Astrocyte of the spinal cord (primary cell): ENCODE measurements at regions not wholly inside any gene's neighbourhood (a gene's known extent, or its start where the extent isn't known, plus 50 kb on each side); places are given as distances from the start of the nearest gene placed in this dataset.

ENCODE experiments used
- DNase-seq: peaks from one replicate; pipeline ENCODE4 v3.0.0; 2011; ENCODE audit warnings: low read depth, low spot score
- H3K4me3 ChIP-seq: 2 replicates; pipeline ENCODE4 v1.5.1; 2011; ENCODE audit warnings: low read depth, mild to moderate bottlenecking, low read length, moderate library complexity
- in situ Hi-C: cut with HindIII; loops from 2 replicates; pipeline ENCODE4 v1.10.0; 2017; ENCODE audit warnings: low sequenced_read_pairs
- TF ChIP-seq, protein P1 (sequence below): IDR thresholded peaks from 2 replicates; pipeline ENCODE4 v1.5.1; 2012; ENCODE audit warnings: low read depth, mild to moderate bottlenecking, low read length, inconsistent platforms

DNA sequence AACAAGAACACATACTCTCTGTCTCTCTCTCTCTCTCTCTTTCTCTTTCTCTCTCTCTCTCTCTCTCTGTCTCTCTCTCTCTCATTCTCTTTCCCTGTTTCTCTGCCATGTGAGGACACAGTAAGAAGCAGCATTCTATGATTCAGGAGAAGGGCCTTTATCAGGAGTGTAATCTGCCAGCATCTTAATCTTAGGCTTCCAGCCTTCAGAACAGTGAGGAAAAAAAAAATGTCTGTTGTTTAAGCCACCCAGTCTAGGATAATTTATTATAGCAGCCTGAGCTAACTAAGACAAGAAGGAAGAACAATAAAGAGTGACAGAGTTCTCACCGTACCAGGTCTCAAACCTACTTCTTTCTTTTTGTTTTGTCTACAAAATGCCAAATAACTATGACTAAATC lies 399.4 kb downstream of the SOCS6 start:
- DNase-seq, result no peak
- no peak overlapping the region for H3K4me3 ChIP-seq
- in situ Hi-C loops, result no loop called here
- TF ChIP-seq, protein P1, sequence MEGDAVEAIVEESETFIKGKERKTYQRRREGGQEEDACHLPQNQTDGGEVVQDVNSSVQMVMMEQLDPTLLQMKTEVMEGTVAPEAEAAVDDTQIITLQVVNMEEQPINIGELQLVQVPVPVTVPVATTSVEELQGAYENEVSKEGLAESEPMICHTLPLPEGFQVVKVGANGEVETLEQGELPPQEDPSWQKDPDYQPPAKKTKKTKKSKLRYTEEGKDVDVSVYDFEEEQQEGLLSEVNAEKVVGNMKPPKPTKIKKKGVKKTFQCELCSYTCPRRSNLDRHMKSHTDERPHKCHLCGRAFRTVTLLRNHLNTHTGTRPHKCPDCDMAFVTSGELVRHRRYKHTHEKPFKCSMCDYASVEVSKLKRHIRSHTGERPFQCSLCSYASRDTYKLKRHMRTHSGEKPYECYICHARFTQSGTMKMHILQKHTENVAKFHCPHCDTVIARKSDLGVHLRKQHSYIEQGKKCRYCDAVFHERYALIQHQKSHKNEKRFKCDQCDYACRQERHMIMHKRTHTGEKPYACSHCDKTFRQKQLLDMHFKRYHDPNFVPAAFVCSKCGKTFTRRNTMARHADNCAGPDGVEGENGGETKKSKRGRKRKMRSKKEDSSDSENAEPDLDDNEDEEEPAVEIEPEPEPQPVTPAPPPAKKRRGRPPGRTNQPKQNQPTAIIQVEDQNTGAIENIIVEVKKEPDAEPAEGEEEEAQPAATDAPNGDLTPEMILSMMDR, result no peak

DNA sequence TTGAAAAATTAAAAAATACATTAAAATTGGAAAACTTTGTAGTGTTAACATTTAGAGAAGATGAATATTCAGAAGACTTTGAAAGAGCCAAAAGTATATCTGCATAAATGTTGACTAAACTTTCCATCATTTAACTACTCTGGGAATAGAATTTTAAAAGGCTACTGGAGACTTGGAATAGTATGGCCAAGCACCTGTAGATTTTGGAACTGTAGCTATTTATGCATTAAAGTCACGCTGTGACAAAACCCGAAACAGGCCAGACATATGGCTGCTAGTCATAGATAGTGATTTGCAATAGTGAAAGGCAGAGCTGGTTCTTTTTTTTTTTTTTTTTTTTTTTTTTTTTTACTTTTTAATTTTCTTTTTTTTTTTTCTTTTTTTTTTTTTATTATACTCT lies 396.0 kb downstream of the SOCS6 start:
- in situ Hi-C loops, result no loop called here
- TF ChIP-seq, protein P1, result no peak
- H3K4me3 ChIP-seq, result no peak overlapping the region
- no peak for DNase-seq

DNA sequence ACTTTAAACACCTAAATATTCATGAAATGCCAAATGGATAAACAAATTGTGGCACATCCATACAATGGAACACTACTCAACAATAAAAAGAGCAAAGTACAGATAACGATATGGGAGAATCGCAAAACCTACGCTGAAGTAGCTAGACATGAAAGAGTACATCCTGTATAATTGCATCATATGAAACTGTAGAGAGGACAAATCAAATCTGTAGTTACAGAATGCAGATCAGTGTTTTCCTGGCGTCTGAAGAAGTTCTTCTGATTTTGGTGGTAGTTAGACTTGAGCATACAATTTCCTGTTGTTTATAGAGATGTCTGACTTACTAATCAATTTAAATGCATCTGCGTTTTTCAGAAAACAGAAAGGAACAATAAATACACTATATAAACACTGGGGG lies 394.4 kb downstream of the SOCS6 start:
- no peak for DNase-seq
- in situ Hi-C loops, result no loop called here
- H3K4me3 ChIP-seq, result no peak overlapping the region
- TF ChIP-seq, protein P1, result no peak

DNA sequence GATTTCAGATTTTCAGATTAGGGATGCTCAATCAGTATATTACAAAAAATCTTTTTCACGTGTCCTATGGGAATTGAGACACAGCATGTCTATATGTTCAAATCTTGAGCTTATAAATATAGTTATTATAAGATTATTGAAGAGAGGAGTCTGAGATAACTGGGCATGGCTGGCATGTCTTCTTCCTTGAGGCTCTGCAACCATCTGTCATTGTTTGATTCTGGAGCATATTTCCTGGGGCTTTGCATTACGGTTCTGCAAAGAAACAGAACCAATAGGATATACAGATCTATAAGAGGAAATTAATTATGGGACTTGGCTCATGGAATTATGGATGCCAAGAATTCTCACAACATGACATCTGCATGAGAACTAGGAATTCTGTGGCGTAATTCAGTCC lies 386.1 kb downstream of the SOCS6 start:
- TF ChIP-seq, protein P1, result no peak
- no peak for DNase-seq
- H3K4me3 ChIP-seq, result no peak overlapping the region
- in situ Hi-C loops, result no loop called here

DNA sequence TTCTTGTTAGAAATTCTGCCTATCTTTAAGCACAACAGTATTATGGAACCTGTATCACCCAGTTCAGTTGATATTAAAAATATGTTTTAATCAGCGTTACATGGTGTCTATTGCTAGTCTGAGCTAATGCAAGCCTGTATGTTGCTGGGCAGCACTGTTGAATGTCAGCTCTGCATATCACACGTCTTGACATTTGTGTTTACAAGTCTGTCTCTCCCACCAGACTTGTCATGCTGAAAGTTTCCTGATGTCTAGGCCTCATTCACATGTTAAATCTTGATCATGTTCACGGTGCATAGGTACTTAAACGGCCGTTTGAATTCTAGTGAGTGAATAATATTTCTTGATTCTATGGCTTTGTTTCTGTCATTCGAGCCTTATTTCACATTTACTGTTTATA lies 385.0 kb downstream of the SOCS6 start:
- no peak overlapping the region for H3K4me3 ChIP-seq
- in situ Hi-C loops, result no loop called here
- TF ChIP-seq, protein P1, result no peak
- DNase-seq, result no peak

DNA sequence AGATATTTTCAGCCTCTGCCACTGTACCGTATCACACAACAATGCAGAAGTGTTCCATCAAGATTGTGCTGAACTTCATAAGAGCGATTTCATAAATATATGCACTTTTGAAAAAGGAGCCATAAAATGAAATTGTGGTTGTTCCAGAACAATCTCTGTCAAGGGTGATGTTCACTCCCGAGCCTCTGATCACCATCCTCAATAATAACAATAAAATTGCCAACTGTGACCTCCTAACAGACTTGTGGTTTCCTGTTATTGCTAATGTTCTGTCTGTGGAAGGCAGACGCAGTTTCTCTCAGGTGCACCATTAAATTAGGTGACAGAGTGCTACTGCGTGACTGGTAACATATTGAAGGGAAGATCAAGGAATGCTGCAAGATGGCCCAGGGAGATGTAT lies 383.7 kb downstream of the SOCS6 start:
- DNase-seq, result no peak
- no peak overlapping the region for H3K4me3 ChIP-seq
- in situ Hi-C loops, result no loop called here
- TF ChIP-seq, protein P1, result no peak
